ENCODE measurements at regions not wholly inside any gene's neighbourhood (a gene's known extent, or its start where the extent isn't known, plus 50 kb on each side); places are given as distances from the start of the nearest gene placed in this dataset.
"Not testable (repeated sequence)": the region's sequence is repeated elsewhere in the genome, so short reads cannot be mapped to it uniquely, and the experiment has no call there.

DNA sequence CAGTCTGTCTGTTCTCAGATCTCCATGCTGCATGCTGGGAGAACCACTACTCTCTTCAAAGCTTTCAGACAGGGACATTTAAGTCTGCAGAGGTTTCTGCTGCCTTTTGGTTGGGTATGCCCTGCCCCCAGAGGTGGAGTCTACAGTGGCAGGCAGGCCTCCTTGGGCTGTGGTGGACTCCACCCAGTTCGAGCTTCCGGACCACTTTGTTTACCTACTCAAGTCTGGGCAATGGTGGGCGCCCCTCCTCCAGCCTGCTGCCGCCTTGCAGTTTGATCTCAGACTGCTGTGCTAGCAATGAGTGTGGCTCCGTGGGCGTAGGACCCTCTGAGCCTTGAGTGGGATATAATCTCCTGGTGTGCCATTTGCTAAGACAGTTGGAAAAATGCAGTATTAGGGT, 317.1 kb downstream of the COL12A1 start:
- not testable (repeated sequence) for TF ChIP-seq SMC3 (conservative IDR thresholded peaks at IDR 0.05; ENCODE audit: poor library complexity)
- TF ChIP-seq, protein P1, sequence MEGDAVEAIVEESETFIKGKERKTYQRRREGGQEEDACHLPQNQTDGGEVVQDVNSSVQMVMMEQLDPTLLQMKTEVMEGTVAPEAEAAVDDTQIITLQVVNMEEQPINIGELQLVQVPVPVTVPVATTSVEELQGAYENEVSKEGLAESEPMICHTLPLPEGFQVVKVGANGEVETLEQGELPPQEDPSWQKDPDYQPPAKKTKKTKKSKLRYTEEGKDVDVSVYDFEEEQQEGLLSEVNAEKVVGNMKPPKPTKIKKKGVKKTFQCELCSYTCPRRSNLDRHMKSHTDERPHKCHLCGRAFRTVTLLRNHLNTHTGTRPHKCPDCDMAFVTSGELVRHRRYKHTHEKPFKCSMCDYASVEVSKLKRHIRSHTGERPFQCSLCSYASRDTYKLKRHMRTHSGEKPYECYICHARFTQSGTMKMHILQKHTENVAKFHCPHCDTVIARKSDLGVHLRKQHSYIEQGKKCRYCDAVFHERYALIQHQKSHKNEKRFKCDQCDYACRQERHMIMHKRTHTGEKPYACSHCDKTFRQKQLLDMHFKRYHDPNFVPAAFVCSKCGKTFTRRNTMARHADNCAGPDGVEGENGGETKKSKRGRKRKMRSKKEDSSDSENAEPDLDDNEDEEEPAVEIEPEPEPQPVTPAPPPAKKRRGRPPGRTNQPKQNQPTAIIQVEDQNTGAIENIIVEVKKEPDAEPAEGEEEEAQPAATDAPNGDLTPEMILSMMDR (IDR thresholded peaks at IDR 0.05; ENCODE audit: poor library complexity, severe bottlenecking): not testable (repeated sequence)

All from neural cell (in vitro differentiated cells).